HepG2 (cell line): ENCODE measurements at regions not wholly inside any gene's neighbourhood (a gene's known extent, or its start where the extent isn't known, plus 50 kb on each side); places are given as distances from the start of the nearest gene placed in this dataset.

Source experiments
- AGO2 ChIP-seq: fragments of 200-400 bp; formaldehyde crosslinking; optimal IDR thresholded peaks from 2 replicates; pipeline ENCODE3; 2017; ENCODE audit warnings: mild to moderate bottlenecking, low read depth, low read length, moderate library complexity
- CEBPB ChIP-seq: IDR thresholded peaks from 2 replicates; pipeline ENCODE4 v1.6.1; 2011; ENCODE audit warnings: low read depth, low read length, improper control_type of control experiment, borderline replicate concordance
- CREBL2 ChIP-seq: sonication (generic); formaldehyde crosslinking; IDR thresholded peaks from 2 replicates; pipeline ENCODE4 v1.8.1; 2023; ENCODE audit warnings: missing genetic modification reagents, mild to moderate bottlenecking, borderline replicate concordance
- FOSL2 ChIP-seq: sonication (generic); formaldehyde crosslinking; IDR thresholded peaks from 2 replicates; pipeline ENCODE4 v1.4.0; 2020; ENCODE audit warnings: missing genetic modification reagents
- GZF1 ChIP-seq: sonication (generic); formaldehyde crosslinking; IDR thresholded peaks from 2 replicates; pipeline ENCODE4 v1.5.1; 2020; ENCODE audit warnings: mild to moderate bottlenecking, missing genetic modification reagents
- KAT7 ChIP-seq: IDR thresholded peaks from 2 replicates; pipeline ENCODE4 v1.6.1; 2018; ENCODE audit warnings: borderline replicate concordance, missing compliant biosample characterization
- KLF12 ChIP-seq: sonication (generic); formaldehyde crosslinking; IDR thresholded peaks from 2 replicates; pipeline ENCODE4 v1.4.0; 2020; ENCODE audit warnings: missing genetic modification reagents, borderline replicate concordance
- KLF15 ChIP-seq: sonication (generic); formaldehyde crosslinking; IDR thresholded peaks from 2 replicates; pipeline ENCODE4 v1.8.1; 2023; ENCODE audit warnings: borderline replicate concordance, mild to moderate bottlenecking, inconsistent platforms, missing genetic modification reagents, mixed read lengths
- MIER2 ChIP-seq: IDR thresholded peaks from 2 replicates; pipeline ENCODE4 v1.6.1; 2016; ENCODE audit warnings: missing biosample characterization, missing genetic modification reagents
- NFRKB ChIP-seq: fragments of 450-650 bp; IDR thresholded peaks from 2 replicates; pipeline ENCODE4 v1.6.1; 2017
- NR2F6 ChIP-seq, 2 experiments: IDR thresholded peaks; 2 replicates each; pipeline ENCODE4 v1.6.1; 2016; ENCODE audit warnings: antibody characterized with exemption in 1 of 2, mild to moderate bottlenecking in 1 of 2
- RARA ChIP-seq: IDR thresholded peaks from 2 replicates; pipeline ENCODE4 v1.6.1; 2016; ENCODE audit warnings: missing genetic modification reagents, missing compliant biosample characterization
- RFX3 ChIP-seq: IDR thresholded peaks from 2 replicates; pipeline ENCODE4 v1.6.1; 2016; ENCODE audit warnings: missing biosample characterization, missing genetic modification reagents
- SAFB2 ChIP-seq: sonication (generic); formaldehyde crosslinking; IDR thresholded peaks from 2 replicates; pipeline ENCODE4 v1.5.1; 2020; ENCODE audit warnings: missing genetic modification reagents, low read depth, mild to moderate bottlenecking, borderline replicate concordance
- SAP130 ChIP-seq: IDR thresholded peaks from 2 replicates; pipeline ENCODE4 v1.6.1; 2016; ENCODE audit warnings: low read depth
- SNAI1 ChIP-seq: sonication (generic); formaldehyde crosslinking; IDR thresholded peaks from 2 replicates; pipeline ENCODE4 v1.5.0; 2020; ENCODE audit warnings: mild to moderate bottlenecking, missing genetic modification reagents, borderline replicate concordance
- SRY ChIP-seq: sonication (generic); formaldehyde crosslinking; IDR thresholded peaks from 2 replicates; pipeline ENCODE4 v1.8.0; 2022; ENCODE audit warnings: mild to moderate bottlenecking, missing genetic modification reagents
- TSC22D2 ChIP-seq: sonication (generic); formaldehyde crosslinking; IDR thresholded peaks from 2 replicates; pipeline ENCODE4 v1.5.1; 2020; ENCODE audit warnings: missing genetic modification reagents, mild to moderate bottlenecking, borderline replicate concordance
- U2AF1 ChIP-seq: fragments of 200-400 bp; formaldehyde crosslinking; optimal IDR thresholded peaks from 2 replicates; pipeline ENCODE3; 2017; ENCODE audit warnings: mild to moderate bottlenecking, low read depth, low read length
- ZMYM3 ChIP-seq: sonication (generic); formaldehyde crosslinking; IDR thresholded peaks from 2 replicates; pipeline ENCODE4 v1.5.1; 2020; ENCODE audit warnings: mild to moderate bottlenecking, missing genetic modification reagents
- ZNF224 ChIP-seq: sonication (generic); formaldehyde crosslinking; IDR thresholded peaks from 2 replicates; pipeline ENCODE4 v1.5.0; 2020; ENCODE audit warnings: mild to moderate bottlenecking, missing genetic modification reagents
- ZNF235 ChIP-seq: sonication (generic); formaldehyde crosslinking; IDR thresholded peaks from 2 replicates; pipeline ENCODE4 v1.8.1; 2023; ENCODE audit warnings: mild to moderate bottlenecking, missing genetic modification reagents, borderline replicate concordance
- ZNF564 ChIP-seq: sonication (generic); formaldehyde crosslinking; IDR thresholded peaks from 2 replicates; pipeline ENCODE4 v1.8.1; 2023; ENCODE audit warnings: mild to moderate bottlenecking, missing genetic modification reagents
- TF ChIP-seq, protein P1 (sequence below), 2 experiments: sonication (generic) in 1 of 2; formaldehyde crosslinking in 1 of 2; IDR thresholded peaks; 2 replicates each; pipeline versions ENCODE4 v1.5.1 to v1.6.1; 2011 to 2020; ENCODE audit warnings: borderline replicate concordance in 1 of 2, low read depth in 1 of 2, low read length in 1 of 2, mild to moderate bottlenecking in 1 of 2, missing genetic modification reagents in 1 of 2, moderate library complexity in 1 of 2
- TF ChIP-seq, protein P2 (sequence below): IDR thresholded peaks from 2 replicates; pipeline ENCODE4 v1.6.1; 2016; ENCODE audit warnings: low read depth
- TF ChIP-seq, protein P3 (sequence below): IDR thresholded peaks from 2 replicates; pipeline ENCODE4 v1.6.1; 2016

DNA sequence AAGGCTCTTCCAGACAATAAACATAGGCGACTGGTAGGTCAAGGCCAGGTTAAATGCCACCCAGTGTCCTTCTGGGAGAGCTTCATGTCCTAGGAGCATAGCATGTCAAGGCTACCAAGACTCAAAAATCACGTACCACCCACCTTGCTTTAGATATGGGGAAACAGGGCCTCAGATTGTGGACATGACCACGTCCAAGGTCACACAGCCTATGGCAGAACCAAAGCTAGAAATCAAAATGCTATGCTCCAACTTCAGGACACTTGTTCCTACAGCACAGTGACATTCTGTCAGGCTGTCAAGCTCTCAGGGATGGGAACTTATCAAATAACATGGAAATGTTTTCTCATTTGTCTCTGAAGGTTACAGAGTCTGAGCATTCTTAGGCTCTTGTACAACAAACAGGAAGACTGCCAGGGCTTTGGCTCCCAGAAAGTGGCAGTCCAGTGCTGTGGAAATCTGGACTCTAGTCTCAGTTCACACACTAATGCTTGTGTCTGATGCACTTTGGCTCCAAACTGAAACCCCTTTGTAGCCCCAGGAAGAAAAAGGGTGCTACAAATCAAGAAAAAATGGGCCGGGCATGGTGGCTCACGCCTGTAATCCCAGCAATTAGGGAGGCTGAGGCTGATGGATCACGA is 170.4 kb upstream of the LPP start (continued):
- TF ChIP-seq KAT7 (CRISPR knock-in tag): no peak
- no peak for TF ChIP-seq GZF1 (CRISPR knock-in tag)
- no peak for TF ChIP-seq AGO2
- TF ChIP-seq SAP130 (CRISPR knock-in tag): peak; percentile 72
- peak; percentile 79 for TF ChIP-seq NR2F6 (IDR thresholded peaks at IDR 0.05)
- TF ChIP-seq NR2F6 (CRISPR knock-in tag; IDR thresholded peaks at IDR 0.05): peak; percentile 62; the same call in 1 of the 2 replicates
- 0 out of 2 replicates have a peak, but pooled peaks have one; percentile 55 for TF ChIP-seq ZNF224 (CRISPR knock-in tag)
- peak; percentile 45; the same call in 1 of the 2 replicates for TF ChIP-seq CEBPB
- TF ChIP-seq ZNF564 (CRISPR knock-in tag): 0 out of 2 replicates have a peak, but pooled peaks have one; percentile 11
- TF ChIP-seq MIER2 (CRISPR knock-in tag): 0 out of 2 replicates have a peak, but pooled peaks have one; percentile 28
- TF ChIP-seq U2AF1: no peak
- peak; percentile 96 for TF ChIP-seq RARA (CRISPR knock-in tag)
- TF ChIP-seq, protein P1, sequence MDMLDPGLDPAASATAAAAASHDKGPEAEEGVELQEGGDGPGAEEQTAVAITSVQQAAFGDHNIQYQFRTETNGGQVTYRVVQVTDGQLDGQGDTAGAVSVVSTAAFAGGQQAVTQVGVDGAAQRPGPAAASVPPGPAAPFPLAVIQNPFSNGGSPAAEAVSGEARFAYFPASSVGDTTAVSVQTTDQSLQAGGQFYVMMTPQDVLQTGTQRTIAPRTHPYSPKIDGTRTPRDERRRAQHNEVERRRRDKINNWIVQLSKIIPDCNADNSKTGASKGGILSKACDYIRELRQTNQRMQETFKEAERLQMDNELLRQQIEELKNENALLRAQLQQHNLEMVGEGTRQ (IDR thresholded peaks at IDR 0.05; ENCODE audit: low read depth, low read length): no peak
- TF ChIP-seq, protein P1 (CRISPR knock-in tag; IDR thresholded peaks at IDR 0.05; ENCODE audit: borderline replicate concordance): peak; percentile 43; the same call in 1 of the 2 replicates
- 0 out of 2 replicates have a peak, but pooled peaks have one; percentile 49 for TF ChIP-seq KLF15
- peak; percentile 52; the same call in 1 of the 2 replicates for TF ChIP-seq SAFB2
- no peak for TF ChIP-seq CREBL2
- 0 out of 2 replicates have a peak, but pooled peaks have one; percentile 45 for TF ChIP-seq KLF12
- no peak for TF ChIP-seq RFX3 (CRISPR knock-in tag)
- TF ChIP-seq NFRKB: no peak
- TF ChIP-seq SRY: no peak
- TF ChIP-seq, protein P2, sequence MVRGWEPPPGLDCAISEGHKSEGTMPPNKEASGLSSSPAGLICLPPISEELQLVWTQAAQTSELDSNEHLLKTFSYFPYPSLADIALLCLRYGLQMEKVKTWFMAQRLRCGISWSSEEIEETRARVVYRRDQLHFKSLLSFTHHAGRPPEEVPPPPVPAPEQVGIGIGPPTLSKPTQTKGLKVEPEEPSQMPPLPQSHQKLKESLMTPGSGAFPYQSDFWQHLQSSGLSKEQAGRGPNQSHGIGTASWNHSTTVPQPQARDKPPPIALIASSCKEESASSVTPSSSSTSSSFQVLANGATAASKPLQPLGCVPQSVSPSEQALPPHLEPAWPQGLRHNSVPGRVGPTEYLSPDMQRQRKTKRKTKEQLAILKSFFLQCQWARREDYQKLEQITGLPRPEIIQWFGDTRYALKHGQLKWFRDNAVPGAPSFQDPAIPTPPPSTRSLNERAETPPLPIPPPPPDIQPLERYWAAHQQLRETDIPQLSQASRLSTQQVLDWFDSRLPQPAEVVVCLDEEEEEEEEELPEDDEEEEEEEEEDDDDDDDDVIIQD: peak; percentile 84; the same call in 1 of the 2 replicates
- TF ChIP-seq, protein P3, sequence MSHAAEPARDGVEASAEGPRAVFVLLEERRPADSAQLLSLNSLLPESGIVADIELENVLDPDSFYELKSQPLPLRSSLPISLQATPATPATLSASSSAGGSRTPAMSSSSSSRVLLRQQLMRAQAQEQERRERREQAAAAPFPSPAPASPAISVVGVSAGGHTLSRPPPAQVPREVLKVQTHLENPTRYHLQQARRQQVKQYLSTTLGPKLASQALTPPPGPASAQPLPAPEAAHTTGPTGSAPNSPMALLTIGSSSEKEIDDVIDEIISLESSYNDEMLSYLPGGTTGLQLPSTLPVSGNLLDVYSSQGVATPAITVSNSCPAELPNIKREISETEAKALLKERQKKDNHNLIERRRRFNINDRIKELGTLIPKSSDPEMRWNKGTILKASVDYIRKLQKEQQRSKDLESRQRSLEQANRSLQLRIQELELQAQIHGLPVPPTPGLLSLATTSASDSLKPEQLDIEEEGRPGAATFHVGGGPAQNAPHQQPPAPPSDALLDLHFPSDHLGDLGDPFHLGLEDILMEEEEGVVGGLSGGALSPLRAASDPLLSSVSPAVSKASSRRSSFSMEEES: peak; percentile 42; the same call in 1 of the 2 replicates
- peak; percentile 38; the same call in 1 of the 2 replicates for TF ChIP-seq FOSL2
- TF ChIP-seq TSC22D2: peak; percentile 27; the same call in 1 of the 2 replicates
- TF ChIP-seq ZMYM3 (CRISPR knock-in tag): peak; percentile 95
- TF ChIP-seq SNAI1 (CRISPR knock-in tag): peak; percentile 72; the same call in 1 of the 2 replicates
- peak; percentile 85; the same call in 1 of the 2 replicates for TF ChIP-seq ZNF235 (CRISPR knock-in tag)
